ENCODE measurements at regions not wholly inside any gene's neighbourhood (a gene's known extent, or its start where the extent isn't known, plus 50 kb on each side); places are given as distances from the start of the nearest gene placed in this dataset.

DNA sequence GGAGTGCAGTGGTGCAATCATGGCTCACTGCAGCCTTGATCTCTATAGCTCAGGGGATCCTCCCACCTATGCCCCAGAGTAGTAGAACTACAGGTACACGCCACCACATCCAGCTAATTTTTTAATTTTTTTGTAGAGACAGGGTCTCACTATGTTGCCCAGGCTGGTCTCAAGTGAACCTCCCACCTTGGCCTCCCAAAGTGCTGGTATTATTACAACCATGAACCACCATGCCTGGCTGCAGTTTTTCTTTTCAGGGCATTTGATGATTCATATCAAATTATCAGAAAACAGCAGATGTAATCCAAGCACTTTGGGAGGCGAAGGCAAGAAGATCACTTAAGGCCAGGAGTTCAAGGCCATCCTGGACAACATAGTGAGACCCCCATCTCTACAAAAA is 88.4 kb upstream of the JARID2 start:
- TF ChIP-seq, protein P1, sequence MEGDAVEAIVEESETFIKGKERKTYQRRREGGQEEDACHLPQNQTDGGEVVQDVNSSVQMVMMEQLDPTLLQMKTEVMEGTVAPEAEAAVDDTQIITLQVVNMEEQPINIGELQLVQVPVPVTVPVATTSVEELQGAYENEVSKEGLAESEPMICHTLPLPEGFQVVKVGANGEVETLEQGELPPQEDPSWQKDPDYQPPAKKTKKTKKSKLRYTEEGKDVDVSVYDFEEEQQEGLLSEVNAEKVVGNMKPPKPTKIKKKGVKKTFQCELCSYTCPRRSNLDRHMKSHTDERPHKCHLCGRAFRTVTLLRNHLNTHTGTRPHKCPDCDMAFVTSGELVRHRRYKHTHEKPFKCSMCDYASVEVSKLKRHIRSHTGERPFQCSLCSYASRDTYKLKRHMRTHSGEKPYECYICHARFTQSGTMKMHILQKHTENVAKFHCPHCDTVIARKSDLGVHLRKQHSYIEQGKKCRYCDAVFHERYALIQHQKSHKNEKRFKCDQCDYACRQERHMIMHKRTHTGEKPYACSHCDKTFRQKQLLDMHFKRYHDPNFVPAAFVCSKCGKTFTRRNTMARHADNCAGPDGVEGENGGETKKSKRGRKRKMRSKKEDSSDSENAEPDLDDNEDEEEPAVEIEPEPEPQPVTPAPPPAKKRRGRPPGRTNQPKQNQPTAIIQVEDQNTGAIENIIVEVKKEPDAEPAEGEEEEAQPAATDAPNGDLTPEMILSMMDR (IDR thresholded peaks at IDR 0.05), result no peak
- no peak for TF ChIP-seq POLR2A (IDR thresholded peaks at IDR 0.05)
